Stimulated activated CD4-positive, alpha-beta T cell treated with anti-CD3 and anti-CD28 coated beads, Interleukin-2, amount 100 ng/mL, for 48 hours (primary cell): ENCODE measurements at regions not wholly inside any gene's neighbourhood (a gene's known extent, or its start where the extent isn't known, plus 50 kb on each side); places are given as distances from the start of the nearest gene placed in this dataset.
"Not testable (repeated sequence)": the region's sequence is repeated elsewhere in the genome, so short reads cannot be mapped to it uniquely, and the experiment has no call there.

Experiments
- DNase-seq, 2 donors: peaks; one replicate each; pipeline ENCODE4 v3.0.0-alpha.2; 2020

GRCh38 chr12:105423237-105423636 lies 92.7 kb downstream of the C12orf75 start:
- no peak for DNase-seq

DNA sequence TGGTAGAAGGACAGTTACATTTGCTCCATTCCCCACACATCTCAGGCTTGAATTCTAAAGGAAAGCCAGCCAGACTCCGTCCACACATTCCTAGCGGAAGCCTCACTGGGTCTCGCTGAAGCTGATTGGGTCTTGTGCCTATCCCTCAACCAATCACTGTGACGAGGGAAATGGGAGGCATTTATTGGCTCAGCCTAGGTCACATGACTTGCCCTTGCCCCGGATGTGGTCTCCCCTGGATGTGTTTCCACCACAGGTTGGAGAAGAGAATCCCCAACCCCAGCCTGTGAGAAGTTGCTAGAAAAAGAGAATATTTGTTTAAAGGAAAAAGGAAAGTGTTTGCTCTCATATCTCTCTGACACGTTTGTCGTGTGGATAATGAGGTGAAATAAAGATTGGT lies 93.4 kb downstream of the C12orf75 start:
- no peak for DNase-seq

- no peak for DNase-seq
Observed at GRCh38 chr12:105425254-105426174, 95.0 kb downstream of the C12orf75 start.

DNA sequence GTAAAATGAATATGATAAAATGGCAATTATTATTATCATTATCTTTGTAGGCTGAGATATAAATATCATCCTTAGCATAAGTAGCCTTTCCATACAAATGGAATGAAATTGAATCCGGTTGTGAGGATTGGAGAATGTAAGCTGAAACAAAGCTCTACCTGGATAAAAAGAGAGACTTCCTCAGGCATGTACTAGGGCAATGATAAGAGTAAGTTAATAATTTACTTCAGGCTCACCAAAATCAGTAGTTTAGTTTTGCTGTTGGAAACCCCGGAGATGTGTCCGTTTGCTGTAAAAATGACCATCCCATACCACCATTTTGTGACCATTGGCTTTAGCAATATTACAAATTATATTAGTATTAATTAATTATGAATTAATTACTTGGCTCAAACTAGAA lies 96.3 kb downstream of the C12orf75 start:
- no peak for DNase-seq

DNA sequence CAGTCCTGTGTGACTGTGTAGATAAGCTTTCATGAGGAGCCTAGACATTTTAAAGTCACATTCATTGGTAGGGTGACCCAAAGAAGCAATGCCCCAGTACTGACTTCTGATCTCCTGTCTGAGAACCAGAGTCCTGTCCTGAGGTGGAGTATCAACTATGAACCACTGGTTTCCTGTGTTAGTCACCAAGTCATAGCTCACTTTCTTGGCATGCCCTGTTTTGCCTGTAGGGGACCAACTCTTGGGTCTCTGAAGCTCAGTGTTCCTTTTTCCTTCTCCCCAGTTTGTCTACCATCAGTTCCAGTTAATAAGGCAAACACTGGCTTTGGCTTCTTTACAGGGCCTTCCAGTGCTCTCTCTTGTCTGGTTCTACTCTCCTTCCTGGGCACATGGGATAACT lies 97.4 kb downstream of the C12orf75 start:
- DNase-seq = no peak

- no peak for DNase-seq
Observed at GRCh38 chr12:105428793-105429395, 98.4 kb downstream of the C12orf75 start.

- DNase-seq = no peak
Observed at GRCh38 chr12:105429511-105429910, 99.0 kb downstream of the C12orf75 start.

- DNase-seq = no peak
Observed at GRCh38 chr12:105431537-105432100, 101.1 kb downstream of the C12orf75 start.

- DNase-seq = no peak
Observed at GRCh38 chr12:105433804-105434203, 103.3 kb downstream of the C12orf75 start.

DNA sequence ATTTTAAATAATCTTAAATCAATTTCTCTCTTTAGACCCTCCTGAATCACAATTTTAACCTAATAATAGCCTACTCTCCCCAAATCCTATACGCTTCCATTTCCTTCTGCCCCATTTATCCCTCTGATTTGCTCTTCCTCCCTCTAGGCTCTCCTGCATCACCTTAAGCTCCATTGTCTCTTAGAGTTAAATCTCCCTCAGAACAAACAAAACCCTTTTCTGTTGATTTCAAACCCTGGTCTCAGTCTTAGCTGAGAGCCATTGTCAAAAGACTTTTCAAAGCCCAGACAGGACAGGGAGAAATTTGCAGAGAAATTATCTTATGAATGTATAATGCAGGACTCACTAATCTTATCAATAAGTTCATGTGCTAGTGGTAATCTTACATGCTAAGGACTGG lies 106.1 kb downstream of the C12orf75 start:
- no peak for DNase-seq

DNA sequence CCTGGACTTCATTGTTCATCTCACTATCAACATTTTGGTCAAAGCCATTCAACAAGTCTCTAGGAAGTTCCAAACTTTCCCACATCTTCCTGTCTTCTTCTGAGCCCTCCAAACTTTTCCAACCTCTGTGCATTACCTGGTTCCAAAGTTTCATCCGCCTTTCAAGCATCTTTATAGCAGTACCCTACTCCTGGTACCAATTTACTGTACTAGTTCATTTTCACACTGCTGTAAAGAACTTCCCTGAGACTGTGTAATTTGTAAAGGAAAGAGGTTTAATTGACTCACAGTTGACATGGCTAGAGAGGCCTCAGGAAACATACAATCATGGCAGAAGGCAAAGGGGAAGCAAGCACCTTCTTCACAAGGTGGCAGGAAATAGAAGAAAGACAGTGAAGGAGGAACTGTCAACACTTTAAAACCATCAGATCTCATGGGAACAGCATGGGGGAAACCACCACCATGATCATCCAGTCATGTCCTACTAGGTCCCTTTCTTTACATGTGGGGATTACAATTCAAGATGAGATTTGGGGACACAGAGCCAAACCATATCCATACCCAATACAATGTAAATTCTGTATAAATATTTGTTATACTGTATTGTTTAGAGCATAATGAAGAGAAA lies 109.7 kb downstream of the C12orf75 start:
- DNase-seq = no peak

DNA sequence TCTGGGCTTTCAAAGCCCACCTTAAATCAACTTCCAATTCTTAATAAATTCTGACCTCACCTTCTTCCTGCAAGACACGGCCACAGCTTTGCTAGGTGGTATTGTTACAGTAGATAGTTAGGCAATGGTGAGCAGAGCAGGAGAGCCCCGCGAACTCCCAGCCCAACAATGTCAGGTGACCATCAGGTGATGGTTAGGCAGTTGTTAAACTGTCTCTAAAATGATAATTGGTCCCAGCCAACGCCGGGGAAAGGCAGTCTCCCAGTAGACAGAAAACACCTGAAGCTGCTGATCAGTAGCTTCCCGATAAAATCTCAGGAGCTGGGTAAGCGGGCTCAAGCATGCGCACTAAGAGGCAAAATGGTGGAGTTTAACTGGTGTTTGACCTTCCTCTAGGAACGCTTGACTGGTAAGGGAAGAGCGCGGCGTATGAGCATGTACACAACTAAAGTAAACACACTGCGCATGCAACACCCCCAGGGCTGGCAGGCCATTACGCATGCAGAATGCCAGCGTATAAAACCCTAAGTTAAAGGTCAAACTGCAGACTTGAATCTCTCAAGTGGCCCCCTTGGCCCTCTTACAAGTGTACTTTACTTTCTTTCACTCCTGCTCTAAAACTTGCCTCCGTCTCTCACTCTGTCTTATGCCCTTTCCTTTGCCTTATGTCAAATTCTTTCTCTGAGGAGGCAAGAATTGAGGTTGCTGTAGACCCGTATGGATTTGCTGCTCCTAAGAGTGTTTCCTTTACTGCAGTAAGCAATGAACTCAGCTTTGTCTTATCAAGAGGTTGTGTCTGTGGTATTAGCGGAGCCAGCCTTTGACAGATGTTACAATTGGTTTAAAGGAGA lies 113.5 kb downstream of the C12orf75 start:
- DNase-seq = no peak

DNA sequence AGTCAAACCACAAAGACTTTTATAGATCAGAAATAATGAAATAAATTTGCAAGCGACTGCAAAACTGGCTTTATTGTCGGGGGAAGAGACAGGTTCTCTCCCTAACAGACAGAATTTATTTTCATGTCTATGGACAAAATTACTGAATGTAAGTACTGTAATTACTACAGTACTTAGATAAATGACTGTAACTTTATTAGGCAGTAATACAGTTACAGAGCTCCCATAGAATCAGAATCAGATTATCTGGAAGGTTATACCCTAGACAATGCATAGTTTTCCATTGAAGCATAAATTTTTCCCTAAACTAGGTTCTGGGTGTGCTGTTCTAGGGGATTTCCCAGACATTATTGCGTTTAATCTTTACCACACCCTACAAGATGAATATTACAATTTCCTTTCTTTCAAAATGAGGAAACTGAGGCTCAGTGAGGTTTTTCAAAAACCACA lies 114.2 kb downstream of the C12orf75 start:
- DNase-seq = no peak

- no peak for DNase-seq
Observed at GRCh38 chr12:105445249-105445648, 114.8 kb downstream of the C12orf75 start.

DNA sequence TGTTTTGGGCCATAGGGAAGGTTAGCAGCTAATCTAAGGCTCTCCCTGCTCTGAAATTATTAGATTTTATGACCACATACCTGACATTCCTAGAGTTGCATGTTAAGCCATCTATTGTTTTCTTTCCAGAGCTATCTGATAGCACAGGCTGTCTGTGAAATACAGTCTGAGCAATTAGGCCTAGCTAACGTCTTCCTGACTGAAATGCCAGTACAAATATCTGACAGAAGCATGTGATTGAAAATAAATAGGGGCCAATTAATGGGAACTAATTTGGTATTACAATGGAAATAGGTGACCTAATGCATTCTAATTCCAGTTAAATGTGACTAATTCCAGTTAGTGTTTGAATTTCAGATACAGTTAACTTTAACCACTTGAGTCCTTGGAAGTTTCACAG lies 115.2 kb downstream of the C12orf75 start:
- DNase-seq = no peak

DNA sequence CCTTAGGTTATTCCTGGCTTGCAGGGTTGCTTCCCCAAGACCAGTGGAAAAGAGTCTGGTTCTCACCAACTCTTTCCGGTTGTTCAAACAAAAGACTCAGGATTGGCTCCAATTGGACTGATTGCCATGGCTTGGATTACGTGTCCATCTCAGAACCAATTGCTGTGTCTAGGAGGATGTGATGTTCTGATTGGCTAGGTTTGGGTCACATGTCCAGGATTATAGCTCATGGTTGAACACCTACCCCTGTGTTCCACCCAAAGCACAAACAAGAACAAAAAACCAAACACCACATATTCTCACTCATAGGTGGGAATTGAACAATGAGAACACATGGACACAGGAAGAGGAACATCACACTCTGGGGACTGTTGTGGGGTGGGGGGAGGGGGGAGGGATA lies 116.0 kb downstream of the C12orf75 start:
- DNase-seq = not testable (repeated sequence)

DNA sequence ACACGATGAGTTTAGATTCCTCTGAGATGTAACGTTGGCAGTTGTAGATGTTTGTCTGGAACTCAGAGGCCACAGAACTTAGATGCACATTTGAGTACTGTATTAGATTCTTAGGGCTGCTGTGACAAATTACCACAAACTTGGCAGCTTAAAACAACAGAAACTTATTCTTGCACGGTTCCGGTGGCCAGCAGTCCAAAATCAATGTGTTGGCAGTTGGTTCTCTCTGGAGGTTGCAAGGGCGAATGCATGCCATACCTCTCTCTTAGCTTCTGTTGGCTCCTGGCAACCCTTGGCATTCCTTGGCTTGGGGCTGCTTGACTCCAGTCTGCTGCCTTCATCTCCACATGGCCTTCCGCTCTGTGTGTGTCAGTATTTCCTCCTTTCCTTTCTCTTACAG lies 118.9 kb downstream of the C12orf75 start:
- DNase-seq = no peak

- no peak for DNase-seq
Observed at GRCh38 chr12:105451211-105451610, 120.7 kb downstream of the C12orf75 start.

GRCh38 chr12:105451798-105452197 lies 121.3 kb downstream of the C12orf75 start:
- no peak for DNase-seq

DNA sequence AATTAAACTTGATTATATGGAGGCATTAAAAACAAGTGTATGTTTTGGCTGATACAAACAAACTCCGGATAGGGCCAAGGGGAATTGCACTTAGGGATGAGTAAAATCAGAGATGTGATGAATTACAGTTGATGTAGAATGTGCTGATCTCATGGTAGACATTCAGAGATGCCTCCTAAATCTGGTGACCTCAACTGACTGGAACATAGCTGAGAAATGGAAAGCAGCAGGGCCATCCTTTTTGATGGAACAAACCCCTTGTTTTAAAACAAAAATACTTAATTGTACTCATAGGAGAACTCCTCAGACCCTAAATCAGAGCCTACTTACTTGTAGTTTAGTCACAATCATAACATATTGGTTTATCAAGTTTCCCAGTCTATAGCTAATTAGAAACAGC lies 122.8 kb downstream of the C12orf75 start:
- DNase-seq = no peak

DNA sequence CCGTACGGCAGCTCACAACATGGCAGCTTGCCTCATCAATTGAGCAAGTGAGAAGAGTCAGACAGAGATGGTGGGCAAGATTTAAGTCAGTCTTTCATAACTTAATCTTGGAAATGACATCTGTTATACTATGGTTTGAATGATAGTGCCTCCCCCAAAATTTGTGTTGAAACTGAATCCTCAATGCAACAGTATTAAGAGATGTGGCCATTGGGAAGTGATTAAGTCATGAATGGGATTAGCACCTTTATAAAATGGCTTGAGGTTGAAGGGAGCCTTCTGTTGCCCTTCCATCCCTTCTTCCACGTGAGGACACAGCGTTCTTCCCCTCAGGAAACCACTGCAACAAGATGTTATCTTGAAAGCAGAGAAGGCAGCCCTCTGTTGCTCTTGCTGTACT lies 124.2 kb downstream of the C12orf75 start:
- no peak for DNase-seq

DNA sequence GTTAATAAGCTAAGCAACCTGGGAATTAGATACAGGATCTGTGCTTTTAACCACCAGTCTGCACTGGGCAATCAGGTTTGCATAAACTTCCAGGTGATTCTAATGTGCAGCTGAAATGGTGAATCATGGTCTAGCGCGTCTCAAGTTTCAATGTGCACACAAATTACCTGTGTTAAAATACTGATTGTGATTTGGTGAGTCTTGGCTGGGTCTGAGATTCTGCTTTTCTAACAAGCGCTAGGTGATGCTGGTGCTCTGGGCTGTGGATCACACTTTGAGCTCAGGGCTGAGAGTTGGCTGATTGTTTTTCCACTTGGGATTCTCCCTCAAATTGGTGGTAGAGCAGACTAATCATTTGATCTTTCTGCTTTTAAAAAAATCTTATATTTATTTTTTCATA lies 124.8 kb downstream of the C12orf75 start:
- no peak for DNase-seq

DNA sequence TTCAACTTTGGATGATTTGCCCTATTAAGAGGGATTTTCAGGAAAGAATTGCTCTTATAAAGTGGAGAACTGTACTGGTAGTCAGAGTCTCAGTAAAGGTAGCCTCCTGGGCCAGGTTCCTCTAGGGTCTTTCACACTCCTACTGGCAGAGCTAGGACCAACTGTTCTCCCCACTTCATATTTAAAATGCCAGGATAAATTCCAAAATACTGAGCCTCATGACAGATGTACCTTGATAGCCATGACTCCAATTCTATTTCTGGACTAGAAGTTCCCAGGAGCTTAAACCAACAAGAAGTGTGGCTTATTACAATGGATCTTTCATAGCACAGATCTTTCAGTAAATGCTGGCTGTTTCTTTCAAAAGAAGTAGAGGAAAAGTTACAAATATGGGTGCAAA lies 126.5 kb downstream of the C12orf75 start:
- DNase-seq = no peak
